GM18867 (cell line): ENCODE measurements at regions not wholly inside any gene's neighbourhood (a gene's known extent, or its start where the extent isn't known, plus 50 kb on each side); places are given as distances from the start of the nearest gene placed in this dataset.

ENCODE experiments used
- ATAC-seq: cut with Tn5 transposase; IDR thresholded peaks from one replicate; pipeline ENCODE4 v1.9.1; 2021; ENCODE audit warnings: mild to moderate bottlenecking, moderate library complexity; ENCODE audit not compliant: unreplicated experiment

DNA sequence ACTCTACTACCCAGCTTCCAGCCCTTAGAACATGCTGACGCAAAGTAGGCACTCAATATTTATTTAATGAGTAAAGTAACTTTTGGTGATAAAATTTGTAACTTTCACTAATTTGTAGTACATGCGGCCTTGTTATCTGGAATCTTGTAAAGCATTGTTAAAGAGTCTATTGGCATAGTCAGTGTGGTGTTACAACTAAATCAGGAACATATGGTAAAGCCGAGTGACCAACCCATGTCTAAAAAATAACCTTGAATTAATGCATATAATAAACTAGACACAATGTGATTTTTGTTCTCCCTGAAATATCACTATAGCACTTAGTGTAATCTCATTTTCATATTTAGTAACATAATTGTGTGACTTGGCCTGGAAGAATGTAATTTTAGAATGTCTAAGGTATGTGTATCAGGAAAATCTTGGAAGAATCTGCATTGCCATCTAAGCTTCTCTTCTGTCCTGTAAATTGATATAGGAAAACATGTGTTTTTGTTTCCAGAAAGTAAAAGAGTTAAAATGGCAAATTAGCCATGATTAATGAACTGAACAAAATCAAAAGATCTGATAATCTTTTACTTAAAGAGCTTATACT, 256.7 kb upstream of the GNAI1 start:
- ATAC-seq: no peak

DNA sequence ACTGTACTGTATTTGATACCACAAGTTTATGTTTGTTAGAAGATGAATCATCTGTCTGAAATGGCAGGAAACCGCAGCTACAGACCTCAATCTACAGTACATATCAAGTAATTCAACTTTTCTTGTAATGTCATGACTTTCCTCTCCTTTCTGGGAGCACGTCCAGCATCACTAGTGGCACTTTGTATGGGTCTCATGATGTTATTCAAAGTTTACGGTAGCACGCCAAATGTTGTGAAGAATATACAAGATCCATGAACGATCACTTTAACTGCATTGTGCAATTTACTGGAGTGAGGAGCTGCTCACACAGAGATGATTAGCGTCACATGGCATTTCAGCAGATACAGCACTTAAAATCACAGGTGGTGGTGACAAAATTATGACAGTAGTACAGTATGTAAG, 257.8 kb upstream of the GNAI1 start:
- no peak for ATAC-seq

DNA sequence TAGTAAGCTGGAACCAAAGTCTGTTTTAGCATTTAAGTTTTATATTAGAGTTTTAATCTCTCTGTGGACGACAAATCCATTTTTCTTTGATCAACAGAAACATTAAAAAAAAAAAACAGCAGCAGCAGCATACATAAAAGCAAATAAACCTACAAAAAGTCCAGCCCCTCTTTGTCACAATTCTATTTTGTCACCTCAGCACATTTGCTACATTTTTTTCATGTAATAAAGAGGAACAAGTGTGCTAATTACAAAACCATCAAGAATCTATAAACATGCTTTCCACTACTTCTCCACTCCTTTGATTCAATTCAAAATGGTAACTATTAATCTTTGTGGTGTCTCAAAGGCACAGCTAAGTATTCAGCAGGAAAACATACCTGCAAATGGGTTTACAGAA, 259.8 kb upstream of the GNAI1 start:
- ATAC-seq: no peak

DNA sequence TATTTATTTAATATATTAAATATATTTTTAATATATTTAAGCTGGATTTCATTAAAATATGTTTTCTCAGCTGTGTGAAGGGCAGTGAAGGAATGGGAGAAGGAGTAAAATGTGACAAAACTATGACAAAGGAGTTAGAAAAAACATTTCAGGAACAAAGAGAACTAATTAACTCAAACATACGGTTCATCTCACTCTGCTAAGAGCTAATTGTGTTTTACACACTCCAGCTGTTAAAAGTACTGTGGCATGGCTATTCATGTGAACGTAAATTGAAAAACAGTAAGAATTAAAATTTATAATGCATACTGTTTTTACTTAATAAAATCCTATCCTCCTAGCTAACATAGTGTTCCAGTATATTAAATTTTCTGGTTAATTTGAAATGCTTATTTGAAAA, 262.5 kb upstream of the GNAI1 start:
- no peak for ATAC-seq

DNA sequence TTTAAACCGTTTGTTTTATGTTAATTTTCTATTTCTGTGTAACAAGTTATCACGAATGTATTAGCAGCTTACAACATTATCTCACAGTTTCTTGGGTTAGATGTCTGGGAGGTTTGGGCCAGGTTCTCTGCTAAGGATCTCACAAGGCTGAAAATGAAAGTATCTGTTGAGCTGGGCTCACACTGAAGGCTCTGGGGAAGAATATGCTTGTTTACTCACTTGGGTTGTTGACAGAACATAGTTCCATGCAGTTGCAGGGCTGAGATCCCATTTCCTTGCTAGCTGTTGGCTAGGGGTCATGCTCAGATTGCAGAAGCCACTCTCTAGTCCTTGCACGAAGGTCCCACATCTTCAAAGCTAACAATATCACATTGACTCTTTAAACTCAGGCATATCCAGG, 266.6 kb upstream of the GNAI1 start:
- ATAC-seq: no peak

DNA sequence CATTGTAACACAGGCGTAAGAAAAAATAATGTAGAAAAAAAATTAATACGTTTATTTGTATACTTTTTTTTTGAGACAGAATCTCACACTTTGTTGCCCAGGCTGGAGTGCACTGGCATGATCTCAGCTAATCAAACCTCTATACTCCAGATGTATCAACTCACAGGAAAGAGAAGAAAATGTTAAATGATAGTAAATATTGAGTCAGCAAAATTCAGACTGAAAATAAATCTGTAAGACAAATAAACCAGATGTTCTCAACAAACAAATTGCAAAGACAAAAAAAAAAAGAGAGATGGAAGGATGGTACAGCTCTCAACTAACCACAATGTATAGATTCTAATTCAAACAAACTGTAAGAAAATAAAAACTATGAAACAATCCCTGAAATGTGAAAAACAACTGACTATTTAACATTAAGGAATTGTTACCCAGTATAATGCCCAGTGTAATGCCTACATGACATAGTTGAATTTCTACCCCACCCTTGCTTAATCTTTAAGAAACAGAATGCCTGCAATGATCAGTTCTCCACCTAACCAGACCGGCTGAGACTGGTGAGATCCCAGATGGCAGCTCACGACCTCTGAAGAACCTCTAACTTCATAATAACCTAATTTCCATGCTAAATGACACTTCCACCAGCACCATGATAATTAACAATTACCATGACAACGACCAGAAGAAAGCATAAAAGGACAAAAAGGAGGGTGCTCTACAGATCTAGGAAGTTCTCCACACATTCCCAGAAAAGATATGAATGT, 272.0 kb upstream of the GNAI1 start:
- no peak for ATAC-seq

DNA sequence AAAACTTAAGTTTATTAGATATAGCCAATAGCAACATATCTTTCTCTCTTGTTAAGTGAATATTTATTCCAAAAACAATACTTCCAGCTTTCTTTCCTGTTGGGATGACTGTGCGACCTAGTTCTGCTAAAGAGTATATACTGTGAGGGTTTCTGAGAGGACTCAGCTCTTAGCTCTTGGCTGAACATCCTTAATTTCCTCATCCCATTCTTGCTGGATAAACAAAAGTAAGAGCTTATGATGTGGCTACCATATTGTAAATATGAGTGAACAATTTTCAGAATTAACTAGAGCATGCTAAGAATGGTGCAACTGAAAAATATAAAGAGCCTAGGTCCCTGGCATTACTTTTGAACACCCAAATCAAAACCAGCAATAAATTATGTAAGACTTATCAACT, 279.5 kb upstream of the GNAI1 start:
- ATAC-seq: no peak

DNA sequence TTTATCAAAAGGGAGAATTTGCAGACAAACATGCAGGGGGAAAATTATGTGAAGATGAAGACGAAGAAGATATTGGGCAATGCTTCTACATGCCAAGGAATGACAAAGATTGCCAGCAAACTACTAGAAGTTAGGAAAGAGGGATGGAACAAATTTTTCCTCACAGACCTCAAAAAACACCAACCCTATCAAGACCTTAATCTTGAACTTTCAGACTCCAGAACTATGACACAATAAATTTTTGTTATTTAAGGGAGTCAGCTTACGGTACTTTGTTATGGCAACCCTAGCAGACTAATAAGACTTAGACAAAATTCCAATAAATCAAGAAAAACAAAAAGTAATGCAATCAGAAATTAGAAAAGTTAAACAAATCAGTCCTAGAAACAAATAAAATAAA, 280.0 kb upstream of the GNAI1 start:
- no peak for ATAC-seq

DNA sequence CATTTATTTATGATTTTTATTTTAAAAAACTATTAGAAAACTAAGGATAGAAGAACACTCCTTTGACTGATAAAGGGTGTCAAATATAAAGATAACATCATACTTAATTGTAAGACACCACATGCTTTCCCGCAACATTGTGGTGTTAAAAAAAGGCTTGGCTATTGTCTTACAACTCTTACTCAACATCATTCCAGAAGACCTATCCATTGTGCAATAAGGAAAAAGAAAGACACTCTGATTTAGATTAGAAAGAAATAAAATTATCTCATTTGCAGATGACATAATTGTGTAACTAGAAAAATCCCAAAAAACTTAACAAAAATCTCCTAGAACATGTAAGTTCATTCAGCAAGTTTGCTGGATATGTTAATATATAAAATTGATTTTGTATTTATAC, 296.7 kb upstream of the GNAI1 start:
- no peak for ATAC-seq

DNA sequence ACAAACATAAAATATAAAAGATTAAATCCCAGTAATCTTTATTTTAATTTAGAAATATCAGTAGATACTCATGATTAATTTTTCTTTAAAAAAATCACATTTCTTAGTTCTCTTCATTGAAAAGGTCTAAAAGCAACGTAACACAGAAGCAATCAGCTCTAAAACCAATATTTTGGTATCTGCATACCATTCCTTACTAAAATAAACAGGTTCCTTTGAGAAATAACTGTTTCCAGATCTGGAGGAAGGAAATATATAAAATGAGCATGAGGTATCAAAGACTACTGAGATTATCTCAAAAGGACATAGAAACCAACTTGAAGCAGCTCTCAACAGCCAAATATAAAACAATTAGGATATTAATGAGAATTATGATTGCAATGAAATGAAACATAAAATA, 301.0 kb upstream of the GNAI1 start:
- no peak for ATAC-seq

DNA sequence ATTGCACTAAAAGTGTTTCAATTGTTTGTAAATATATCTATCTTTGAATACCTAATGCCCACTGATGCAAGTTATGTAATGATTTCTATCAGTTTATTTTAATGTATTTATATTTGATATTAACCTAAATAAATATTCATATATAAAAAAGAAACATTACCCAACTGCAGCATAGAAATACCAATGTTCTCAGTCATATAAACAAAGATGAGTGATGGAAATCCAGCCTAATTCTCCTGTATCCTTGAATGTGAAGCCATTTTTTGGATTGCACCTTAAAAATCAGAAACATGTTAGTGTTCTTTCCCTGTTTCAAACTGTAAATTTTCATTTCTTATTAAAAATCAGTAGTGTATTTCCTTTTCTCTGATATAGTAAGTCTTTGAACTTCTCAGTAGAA, 305.8 kb upstream of the GNAI1 start:
- ATAC-seq: no peak

DNA sequence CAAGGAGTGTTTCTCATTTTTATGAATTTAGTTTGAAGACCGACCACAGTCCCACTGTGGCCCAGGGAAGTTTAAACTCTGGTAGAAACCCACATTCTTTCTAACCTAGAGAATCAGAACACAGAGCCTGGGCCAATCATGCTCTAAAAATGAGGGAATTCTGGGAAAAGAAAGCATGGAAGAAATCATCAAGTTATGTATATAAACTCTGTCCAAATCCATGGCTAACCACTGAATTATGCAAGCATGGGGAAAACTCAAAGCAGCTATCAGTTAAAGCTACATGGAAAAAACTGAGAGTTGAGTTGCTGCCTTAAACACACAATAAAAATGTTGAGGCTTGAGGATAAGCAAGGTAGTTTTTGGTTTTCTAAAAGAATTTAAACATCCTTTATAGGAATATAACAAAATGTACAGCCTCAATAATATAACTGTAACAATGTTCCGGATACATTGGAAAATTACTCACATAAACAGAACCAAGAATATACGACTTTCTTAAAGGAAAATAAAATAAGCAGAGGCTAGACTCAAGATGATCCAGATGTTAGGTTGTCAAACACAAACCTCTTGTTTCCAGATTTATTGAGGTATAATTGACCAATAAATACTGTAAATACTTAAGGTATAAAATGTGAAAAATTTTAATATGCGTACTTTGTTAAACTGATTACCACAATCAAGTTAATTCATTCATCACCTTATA, 311.2 kb upstream of the GNAI1 start:
- no peak for ATAC-seq

DNA sequence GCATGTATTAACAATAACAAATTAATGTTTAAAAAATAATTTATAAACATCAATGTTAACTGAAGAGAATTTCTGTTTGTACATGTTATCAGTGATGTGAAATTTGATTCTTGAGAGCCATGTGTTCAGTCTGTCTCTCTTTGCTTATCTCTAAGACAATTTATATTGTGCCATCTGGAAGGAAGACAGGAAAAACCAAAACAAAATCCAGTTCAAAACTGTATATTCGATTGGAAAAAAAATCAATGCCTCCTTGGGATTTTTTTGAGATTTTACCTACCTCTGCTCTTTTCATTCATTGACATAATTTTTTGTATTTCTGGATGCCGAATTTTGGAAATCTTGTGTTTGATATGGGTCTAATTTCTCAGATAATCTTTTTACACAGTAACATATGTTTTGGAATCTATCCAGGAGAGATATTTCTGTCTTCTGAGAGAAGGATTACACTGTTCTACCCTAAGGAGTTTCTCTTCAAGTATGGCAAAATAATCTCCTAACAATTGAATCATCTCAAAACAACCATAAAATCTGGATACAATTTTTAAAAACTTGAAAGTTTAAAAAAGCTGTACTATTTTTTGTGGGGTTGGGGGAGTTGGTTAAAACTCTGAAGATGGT, 311.9 kb upstream of the GNAI1 start:
- ATAC-seq: no peak

DNA sequence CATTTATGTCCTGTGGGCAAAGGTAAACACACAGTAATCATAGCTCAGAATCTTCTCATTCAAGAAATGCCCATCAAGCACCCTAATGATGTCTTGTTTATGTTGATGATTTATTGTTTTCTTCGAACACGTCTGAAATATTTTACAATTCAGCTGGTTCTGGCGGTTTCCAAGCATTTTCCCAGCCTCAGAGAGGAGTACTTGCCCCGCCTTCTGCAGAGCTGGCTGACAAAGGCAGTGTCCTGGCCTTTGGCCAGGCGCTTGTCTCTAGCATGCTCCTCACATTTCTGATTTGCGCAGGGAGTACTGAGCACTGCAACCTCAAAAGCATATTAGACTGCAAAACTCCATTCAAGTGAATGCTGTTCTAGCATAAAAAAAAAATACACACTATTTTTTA, 314.2 kb upstream of the GNAI1 start:
- ATAC-seq: no peak

DNA sequence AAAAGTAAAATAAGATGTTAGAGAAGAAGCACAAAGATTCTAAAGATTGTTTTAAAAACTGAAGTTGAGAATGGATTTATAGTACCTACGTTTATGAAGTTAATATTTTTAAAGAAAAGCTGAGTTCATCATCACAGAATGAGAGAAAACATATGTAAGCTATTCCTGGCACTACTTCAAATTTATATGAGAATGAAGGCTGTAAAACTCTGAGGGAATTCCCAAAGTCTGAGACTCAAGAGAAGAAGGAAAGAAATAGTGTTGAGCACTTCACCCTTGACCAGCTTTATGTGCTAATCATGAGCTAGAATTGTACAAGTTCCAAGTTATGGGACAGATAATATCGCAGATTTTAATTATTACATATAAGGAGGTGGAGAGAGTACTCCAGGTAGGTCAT, 323.7 kb upstream of the GNAI1 start:
- no peak for ATAC-seq

DNA sequence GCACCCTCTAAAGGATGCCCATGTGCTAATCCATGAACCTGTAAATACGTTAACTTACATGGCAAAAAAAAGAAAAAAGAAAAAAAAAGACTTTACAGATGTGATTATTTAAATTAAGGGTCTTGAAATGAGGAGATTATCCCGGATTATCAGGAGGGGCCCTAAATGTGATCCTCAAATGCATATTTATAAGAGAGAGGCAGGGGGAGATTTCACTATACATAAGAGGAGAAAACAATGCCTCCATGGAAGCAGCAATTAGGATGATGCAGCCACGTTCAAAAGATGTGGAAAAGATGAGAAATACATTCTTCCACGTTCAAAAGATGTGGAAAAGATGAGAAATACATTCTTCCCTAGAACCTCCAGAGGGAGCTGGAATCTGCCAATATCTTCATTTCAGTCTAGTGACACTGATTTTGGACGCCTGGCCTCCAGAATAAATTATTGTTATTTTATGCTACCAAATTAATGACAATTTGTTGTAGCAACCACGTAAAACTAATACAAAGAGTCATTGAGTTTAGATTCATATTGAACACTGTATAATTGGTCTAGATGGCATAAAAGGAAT, 328.4 kb upstream of the GNAI1 start:
- ATAC-seq: no peak

DNA sequence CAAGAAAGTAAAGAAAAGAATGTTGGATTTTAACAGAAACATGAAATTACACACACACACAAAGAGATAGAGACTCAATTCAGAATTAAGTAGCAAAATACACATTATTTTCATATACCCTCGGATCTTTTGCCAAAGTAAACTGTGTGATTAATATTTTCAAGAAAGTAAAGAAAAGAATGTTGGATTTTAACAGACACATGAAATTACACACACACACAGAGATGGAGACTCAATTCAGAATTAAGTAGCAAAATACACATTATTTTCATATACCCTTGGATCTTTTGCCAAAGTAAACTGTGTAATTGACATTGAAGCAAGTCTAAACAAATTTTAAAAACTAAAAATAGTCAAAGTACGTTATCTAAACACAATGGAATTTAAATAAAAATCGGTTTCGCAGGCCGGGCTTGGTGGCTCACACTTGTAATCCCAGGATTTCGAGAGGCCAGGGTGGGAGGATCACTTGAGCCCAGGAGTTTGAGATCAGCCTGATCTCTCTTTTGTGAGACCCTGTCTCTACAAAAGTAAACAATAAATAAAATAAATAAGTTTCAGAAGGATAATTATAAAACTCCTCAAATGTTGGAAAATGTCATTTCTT, 337.3 kb upstream of the MAGI2 start:
- no peak for ATAC-seq

DNA sequence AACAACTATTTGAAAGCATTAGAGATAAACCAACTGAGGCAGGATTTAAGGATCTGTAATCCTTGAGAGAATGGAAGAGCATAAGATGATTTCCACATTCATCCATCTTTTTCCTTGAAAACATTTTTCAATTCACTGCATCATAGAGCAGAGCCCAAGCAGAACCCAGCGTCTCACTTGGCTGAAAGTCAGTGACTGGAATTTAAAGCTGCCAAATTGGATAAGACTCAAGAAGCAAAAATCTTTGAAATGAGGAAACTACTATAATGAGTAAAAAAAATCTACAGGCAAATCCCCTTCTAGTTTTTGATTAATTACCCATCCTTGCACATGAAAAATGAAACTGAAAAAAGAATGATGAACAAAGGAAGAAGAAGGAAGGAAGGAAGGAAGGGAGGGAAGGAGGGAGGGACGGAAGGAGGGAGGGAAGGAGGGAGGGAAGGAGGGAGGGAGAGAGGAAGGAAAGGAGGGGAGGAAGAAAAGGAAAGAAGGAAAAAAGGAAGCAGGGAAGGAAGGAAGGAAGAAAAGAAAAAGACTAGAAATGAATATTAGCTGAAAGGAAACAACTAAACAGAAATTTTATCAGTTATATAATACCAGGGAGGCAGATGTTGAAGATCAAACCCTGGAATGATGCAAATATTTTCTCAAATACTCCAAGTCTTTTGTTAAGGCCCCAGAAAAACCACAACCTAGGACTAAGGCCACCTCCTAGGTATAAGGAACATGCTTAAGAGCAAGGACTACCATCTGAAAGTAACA, 336.3 kb upstream of the MAGI2 start:
- ATAC-seq: no peak

DNA sequence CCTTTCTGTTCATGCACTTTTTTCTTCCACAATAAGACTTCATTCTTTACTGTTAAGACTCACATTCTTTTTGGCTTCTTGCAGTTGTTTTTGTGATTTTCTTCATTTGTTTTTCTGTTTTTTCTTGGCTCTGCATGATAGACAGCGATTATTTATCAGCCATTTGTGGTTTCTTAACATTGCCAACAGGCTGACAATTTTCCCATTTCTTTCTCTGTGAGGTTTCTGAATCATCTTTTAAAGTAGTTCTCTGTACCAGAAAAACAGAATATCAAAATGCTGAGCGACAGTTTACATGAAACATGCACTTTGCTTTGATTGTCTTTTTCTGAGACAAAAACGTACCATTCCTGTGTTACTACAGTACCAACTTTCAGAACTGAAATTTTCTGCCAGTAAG, 334.2 kb upstream of the MAGI2 start:
- ATAC-seq: no peak

DNA sequence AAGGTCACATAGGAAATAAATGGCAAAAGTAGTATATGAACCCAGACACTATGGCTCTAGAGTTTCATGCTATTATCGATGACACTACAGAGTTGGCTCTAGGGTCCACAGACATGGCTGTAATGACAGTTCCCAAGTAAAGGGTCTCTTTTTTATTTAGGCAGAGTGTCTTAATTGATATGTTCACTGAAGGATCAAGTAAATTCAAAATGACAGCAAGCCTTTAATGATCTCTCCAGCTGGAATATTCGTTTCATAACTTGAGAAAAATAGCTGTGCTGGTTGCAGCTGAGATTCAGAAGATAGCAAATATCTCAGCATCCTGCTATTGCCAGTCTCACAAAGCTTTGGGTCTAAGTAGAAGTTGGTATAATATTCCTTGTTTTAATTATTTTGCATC, 333.6 kb upstream of the MAGI2 start:
- ATAC-seq: no peak
